ENCODE measurements at regions not wholly inside any gene's neighbourhood (a gene's known extent, or its start where the extent isn't known, plus 50 kb on each side); places are given as distances from the start of the nearest gene placed in this dataset.

DNA sequence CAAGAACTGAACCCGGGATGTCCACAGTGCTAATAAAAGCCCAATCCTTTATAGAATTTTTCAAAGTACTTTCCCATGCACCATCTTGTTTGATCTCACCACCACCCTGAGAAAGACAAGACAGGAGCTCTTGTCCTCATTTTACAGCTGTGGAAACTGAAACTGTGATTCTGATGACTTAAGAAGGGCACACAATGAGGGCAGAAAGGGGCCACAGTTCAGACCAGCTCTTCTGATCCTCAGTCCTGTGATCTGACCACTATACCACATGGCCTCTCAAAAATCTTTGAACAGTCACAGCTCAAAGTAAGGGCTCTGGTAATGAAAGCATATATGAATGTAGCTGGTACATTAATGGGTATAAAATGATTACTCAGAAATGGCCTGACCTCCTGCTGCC, 127.3 kb upstream of the CPEB2 start:
- Histone ChIP-seq H3K36me3 (ENCODE audit: control insufficient read depth in 2 of 4, insufficient read depth in 4 of 4, low read length in 3 of 4) (no peaks in the 10 kb centered on the region), H3K27ac (ENCODE audit: low read depth, low read length) (no peak overlapping the region), H2BK5ac (ENCODE audit: low read depth, low read length) (no peak overlapping the region), H3K23ac (ENCODE audit: insufficient read length) (no peak overlapping the region), H3K4ac (replicated peaks; ENCODE audit: insufficient read length, low read depth, low read length) (no peak overlapping the region), H4K5ac (ENCODE audit: insufficient read length, low read depth, low read length) (no peak overlapping the region), H3K9me3 (ENCODE audit: insufficient read depth in 2 of 2, low read depth in 1 of 2, low read length in 1 of 2) (no peaks in the 10 kb centered on the region), H2BK20ac (ENCODE audit: low read length) (no peak overlapping the region), H3K56ac (replicated peaks; ENCODE audit: insufficient read length, low read depth, low read length) (no peak overlapping the region), H2AK5ac (ENCODE audit: low read depth, low read length) (no peak overlapping the region), H3K4me2 (ENCODE audit: insufficient read depth in 1 of 2, low read depth in 2 of 2, low read length in 2 of 2) (no peak overlapping the region), H3K9ac (replicated peaks in 1 of 4; ENCODE audit: extremely low read depth in 1 of 4, low read depth in 3 of 4, low read length in 3 of 4) (no peak overlapping the region), H2BK120ac (replicated peaks; ENCODE audit: low read depth, low read length) (no peak overlapping the region), H3K4me1 (replicated peaks in 1 of 4; ENCODE audit: control insufficient read depth in 3 of 4, insufficient read depth in 4 of 4, low read length in 3 of 4) (no peaks in the 10 kb centered on the region; a peak in 1 of 7 replicates), H2AFZ (ENCODE audit: low read length) (no peak overlapping the region), H3K14ac (ENCODE audit: insufficient read length) (no peak overlapping the region), H3K27me3 (replicated peaks in 1 of 4; ENCODE audit: control insufficient read depth in 3 of 4, extremely low read depth in 1 of 4, insufficient read depth in 3 of 4, low read length in 3 of 4) (no peaks in the 10 kb centered on the region), H4K91ac (replicated peaks; ENCODE audit: insufficient read length, low read length) (no peak overlapping the region), H3K23me2 (ENCODE audit: low read depth, low read length) (no peaks in the 10 kb centered on the region), H4K20me1 (replicated peaks in 1 of 2; ENCODE audit: control insufficient read depth in 1 of 2, insufficient read depth in 2 of 2, low read length in 2 of 2) (no peaks in the 10 kb centered on the region), H2BK15ac (ENCODE audit: low read length) (no peak overlapping the region), H2BK12ac (ENCODE audit: low read depth, low read length) (no peak overlapping the region), H3K79me2 (ENCODE audit: control insufficient read depth in 1 of 2, insufficient read depth in 2 of 2, low read length in 2 of 2) (no peaks in the 10 kb centered on the region), H3K79me1 (ENCODE audit: low read depth, low read length) (no peaks in the 10 kb centered on the region), H4K8ac (ENCODE audit: extremely low read depth, insufficient read depth, low read length) (no peak overlapping the region), H3K4me3 (ENCODE audit: extremely low read depth in 1 of 4, insufficient read depth in 2 of 4, low read depth in 3 of 4, low read length in 4 of 4) (no peak overlapping the region), H3K18ac (ENCODE audit: extremely low read depth, low read length) (no peak overlapping the region)
- DNase-seq (ENCODE audit: low read depth in 1 of 2, low spot score in 2 of 2) (no peak), FAIRE-seq (no peak)
- CTCF ChIA-PET (ENCODE audit: partially characterized antibody), result interaction anchor here (0.6 to 0.8 kb wide), 2 partner anchors 9 to 15 kb away, joined by 3 to 5 read pairs; no protein-coding TSS in a partner anchor
- WGBS, 2 experiments (ENCODE audit: extremely low coverage in 1 of 2, insufficient coverage in 1 of 2, insufficient read length in 1 of 2, insufficient replicate concordance in 2 of 2, low coverage in 1 of 2, low lambda C conversion rate in 2 of 2, missing lambda C conversion rate in 1 of 2), result 83% methylated on average over 1 of the region's 1 CpG; no CpG with 5 or more reads in 1 of the 2 experiments
- POLR2A ChIA-PET (ENCODE audit: partially characterized antibody), result interaction anchor here (0.6 kb wide), 1 partner anchor 283 kb away, joined by 3 read pairs; no protein-coding TSS in a partner anchor
- no peak for TF ChIP-seq BACH1 (IDR thresholded peaks at IDR 0.05; ENCODE audit: low read length)

All from H1 (cell line).